HEK293 (cell line): ENCODE measurements at regions not wholly inside any gene's neighbourhood (a gene's known extent, or its start where the extent isn't known, plus 50 kb on each side); places are given as distances from the start of the nearest gene placed in this dataset.

Experiments used
- CTCF ChIA-PET: fragments of 350-600 bp; formaldehyde crosslinking; extraction: SDS; loops from one replicate; lab custom pipeline; 2021; ENCODE audit warnings: antibody characterized with exemption; lab: Yijun Ruan, JAX
- POLR2A ChIA-PET: fragments of 300-600 bp; formaldehyde crosslinking; extraction: SDS; loops from one replicate; lab custom pipeline; 2020; ENCODE audit warnings: antibody characterized with exemption, inconsistent platforms; lab: Yijun Ruan, JAX
- H3K27ac ChIP-seq: fragments of 200-500 bp; sonication (Bioruptor generic); 2 replicates; pipeline ENCODE4 v1.5.1; 2014; ENCODE audit warnings: low read depth, low read length, control low read depth, inconsistent platforms; ENCODE audit errors: extremely low read depth
- H3K36me3 ChIP-seq, 2 experiments: fragments of 200-500 bp in 1 of 2; sonication (Bioruptor generic) in 1 of 2; 1 replicate in 1 of 2; 2 replicates in 1 of 2; pipeline ENCODE4 v1.5.1; 2014 to 2017; ENCODE audit warnings: inconsistent platforms in 2 of 2, low read length in 2 of 2; ENCODE audit not compliant: control insufficient read depth in 2 of 2, insufficient read depth in 1 of 2
- H3K4me1 ChIP-seq: fragments of 200-500 bp; sonication (Bioruptor generic); 2 replicates; pipeline ENCODE4 v1.5.1; 2014; ENCODE audit warnings: mild to moderate bottlenecking, low read length, inconsistent platforms; ENCODE audit not compliant: control insufficient read depth, insufficient read depth
- H3K4me3 ChIP-seq: 2 replicates; pipeline ENCODE4 v1.5.1; 2011; ENCODE audit warnings: low read depth, mild to moderate bottlenecking, control low read depth, low read length, moderate library complexity
- H3K9me3 ChIP-seq: fragments of 200-500 bp; sonication (Bioruptor generic); 2 replicates; pipeline ENCODE4 v1.5.1; 2014; ENCODE audit warnings: low read depth, low read length, inconsistent platforms; ENCODE audit not compliant: control insufficient read depth, insufficient read depth
- GLIS2 ChIP-seq: fragments of 450-650 bp; formaldehyde crosslinking; IDR thresholded peaks from 2 replicates; pipeline ENCODE4 v1.5.1; 2016; ENCODE audit warnings: missing biosample characterization, missing genetic modification characterization
- KLF8 ChIP-seq: fragments of 450-650 bp; formaldehyde crosslinking; IDR thresholded peaks from 2 replicates; pipeline ENCODE4 v1.5.1; 2016; ENCODE audit warnings: missing biosample characterization, missing genetic modification characterization
- MZF1 ChIP-seq: fragments of 450-650 bp; formaldehyde crosslinking; IDR thresholded peaks from 2 replicates; pipeline ENCODE4 v1.5.1; 2017; ENCODE audit warnings: missing biosample characterization, missing genetic modification characterization, borderline replicate concordance
- SALL2 ChIP-seq: fragments of 450-650 bp; formaldehyde crosslinking; IDR thresholded peaks from 2 replicates; pipeline ENCODE4 v1.5.0; 2017; ENCODE audit warnings: missing biosample characterization, mild to moderate bottlenecking, missing genetic modification characterization, borderline replicate concordance
- ZBTB17 ChIP-seq: fragments of 450-650 bp; formaldehyde crosslinking; IDR thresholded peaks from 2 replicates; pipeline ENCODE4 v1.5.1; 2016; ENCODE audit warnings: missing biosample characterization, missing genetic modification characterization
- ZBTB20 ChIP-seq: fragments of 450-650 bp; formaldehyde crosslinking; IDR thresholded peaks from 2 replicates; pipeline ENCODE4 v1.5.1; 2016; ENCODE audit warnings: missing biosample characterization, missing genetic modification characterization
- ZBTB48 ChIP-seq: fragments of 450-650 bp; formaldehyde crosslinking; IDR thresholded peaks from 2 replicates; pipeline ENCODE4 v1.5.1; 2016; ENCODE audit warnings: missing biosample characterization, missing genetic modification characterization
- ZFP69B ChIP-seq: fragments of 450-650 bp; formaldehyde crosslinking; IDR thresholded peaks from 2 replicates; pipeline ENCODE4 v1.5.1; 2016; ENCODE audit warnings: missing biosample characterization, missing genetic modification characterization
- ZNF157 ChIP-seq: fragments of 450-650 bp; formaldehyde crosslinking; IDR thresholded peaks from 2 replicates; pipeline ENCODE4 v1.5.1; 2016; ENCODE audit warnings: missing biosample characterization, missing genetic modification characterization
- ZNF16 ChIP-seq: fragments of 450-650 bp; formaldehyde crosslinking; IDR thresholded peaks from 2 replicates; pipeline ENCODE4 v1.5.1; 2016; ENCODE audit warnings: low read depth, missing biosample characterization, missing genetic modification characterization
- ZNF274 ChIP-seq, 2 experiments: fragments of 200-500 bp in 1 of 2; fragments of 450-650 bp in 1 of 2; sonication (Bioruptor generic) in 1 of 2; formaldehyde crosslinking in 1 of 2; IDR thresholded peaks; 2 replicates each; pipeline versions ENCODE4 v1.5.1 to v1.6.1; 2014 to 2016; ENCODE audit warnings: borderline replicate concordance in 1 of 2, inconsistent platforms in 1 of 2, low read length in 1 of 2, missing biosample characterization in 1 of 2, missing genetic modification characterization in 1 of 2
- ZNF302 ChIP-seq: fragments of 450-650 bp; formaldehyde crosslinking; IDR thresholded peaks from 2 replicates; pipeline ENCODE4 v1.5.1; 2016; ENCODE audit warnings: missing biosample characterization, missing genetic modification characterization, low read depth
- ZNF311 ChIP-seq: fragments of 450-650 bp; formaldehyde crosslinking; IDR thresholded peaks from 2 replicates; pipeline ENCODE4 v1.5.1; 2017; ENCODE audit warnings: missing biosample characterization, missing genetic modification characterization, borderline replicate concordance
- ZNF335 ChIP-seq: fragments of 450-650 bp; formaldehyde crosslinking; conservative IDR thresholded peaks from 2 replicates; pipeline ENCODE4 v1.5.1; 2016; ENCODE audit warnings: missing biosample characterization, missing genetic modification characterization
- ZNF341 ChIP-seq: fragments of 450-650 bp; formaldehyde crosslinking; IDR thresholded peaks from 2 replicates; pipeline ENCODE4; 2016; ENCODE audit warnings: low read depth, missing biosample characterization, missing genetic modification characterization
- ZNF391 ChIP-seq: fragments of 450-650 bp; formaldehyde crosslinking; IDR thresholded peaks from 2 replicates; pipeline ENCODE4 v1.5.1; 2016; ENCODE audit warnings: low read depth, missing biosample characterization, missing genetic modification characterization, borderline replicate concordance
- ZNF416 ChIP-seq: fragments of 450-650 bp; formaldehyde crosslinking; IDR thresholded peaks from 2 replicates; pipeline ENCODE4 v1.5.1; 2016; ENCODE audit warnings: missing biosample characterization, missing genetic modification characterization
- ZNF426 ChIP-seq: fragments of 450-650 bp; formaldehyde crosslinking; IDR thresholded peaks from 2 replicates; pipeline ENCODE4 v1.5.1; 2017; ENCODE audit warnings: missing biosample characterization, missing genetic modification characterization, mild to moderate bottlenecking, inconsistent platforms, moderate library complexity
- ZNF529 ChIP-seq: fragments of 450-650 bp; formaldehyde crosslinking; IDR thresholded peaks from 2 replicates; pipeline ENCODE4 v1.5.1; 2017; ENCODE audit warnings: missing genetic modification characterization, missing biosample characterization; ENCODE audit not compliant: insufficient replicate concordance
- ZNF555 ChIP-seq: fragments of 450-650 bp; formaldehyde crosslinking; conservative IDR thresholded peaks from 2 replicates; pipeline ENCODE4 v1.5.1; 2017; ENCODE audit warnings: missing biosample characterization, mild to moderate bottlenecking, missing genetic modification characterization, inconsistent platforms
- ZNF558 ChIP-seq: fragments of 450-650 bp; formaldehyde crosslinking; IDR thresholded peaks from 2 replicates; pipeline ENCODE4 v1.5.1; 2016; ENCODE audit warnings: missing biosample characterization, missing genetic modification characterization
- ZNF654 ChIP-seq: fragments of 450-650 bp; formaldehyde crosslinking; IDR thresholded peaks from 2 replicates; pipeline ENCODE4 v1.5.1; 2016; ENCODE audit warnings: low read depth, missing biosample characterization, missing genetic modification characterization
- ZNF707 ChIP-seq: fragments of 450-650 bp; formaldehyde crosslinking; IDR thresholded peaks from 2 replicates; pipeline ENCODE4 v1.5.1; 2016; ENCODE audit warnings: missing biosample characterization, missing genetic modification characterization
- ZNF843 ChIP-seq: fragments of 450-650 bp; formaldehyde crosslinking; IDR thresholded peaks from 2 replicates; pipeline ENCODE4 v1.5.1; 2016; ENCODE audit warnings: missing biosample characterization, missing genetic modification characterization
- TF ChIP-seq, protein P1 (sequence below): fragments of 450-650 bp; formaldehyde crosslinking; IDR thresholded peaks from 2 replicates; pipeline ENCODE4 v1.5.1; 2016; ENCODE audit warnings: missing biosample characterization, missing genetic modification characterization, borderline replicate concordance

DNA sequence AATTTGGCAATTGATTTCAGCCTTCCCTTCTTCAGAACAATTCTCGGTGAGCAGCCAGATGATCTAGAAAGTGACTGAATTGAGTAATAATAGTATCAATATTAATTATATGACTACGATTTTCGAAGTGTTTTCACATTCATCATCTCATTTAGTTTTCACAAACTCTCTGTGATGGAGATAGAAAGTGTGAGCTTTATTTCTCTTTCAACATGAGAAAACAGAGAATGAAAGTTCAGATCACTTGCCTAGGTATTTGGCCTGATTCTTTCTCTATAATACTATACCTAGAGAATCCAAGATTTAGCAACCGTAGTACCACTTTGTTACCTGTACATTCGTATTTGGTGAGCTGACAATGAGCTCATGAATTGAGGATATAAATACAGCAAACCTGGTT is 739.2 kb upstream of the NR2F2 start (continued):
- TF ChIP-seq ZNF707 (tag by site-specific recombination) (no peak), ZNF341 (tag by site-specific recombination) (no peak), ZNF555 (no peak), GLIS2 (tag by site-specific recombination) (no peak), KLF8 (tag by site-specific recombination) (no peak), ZNF558 (no peak)
- TF ChIP-seq, protein P1, sequence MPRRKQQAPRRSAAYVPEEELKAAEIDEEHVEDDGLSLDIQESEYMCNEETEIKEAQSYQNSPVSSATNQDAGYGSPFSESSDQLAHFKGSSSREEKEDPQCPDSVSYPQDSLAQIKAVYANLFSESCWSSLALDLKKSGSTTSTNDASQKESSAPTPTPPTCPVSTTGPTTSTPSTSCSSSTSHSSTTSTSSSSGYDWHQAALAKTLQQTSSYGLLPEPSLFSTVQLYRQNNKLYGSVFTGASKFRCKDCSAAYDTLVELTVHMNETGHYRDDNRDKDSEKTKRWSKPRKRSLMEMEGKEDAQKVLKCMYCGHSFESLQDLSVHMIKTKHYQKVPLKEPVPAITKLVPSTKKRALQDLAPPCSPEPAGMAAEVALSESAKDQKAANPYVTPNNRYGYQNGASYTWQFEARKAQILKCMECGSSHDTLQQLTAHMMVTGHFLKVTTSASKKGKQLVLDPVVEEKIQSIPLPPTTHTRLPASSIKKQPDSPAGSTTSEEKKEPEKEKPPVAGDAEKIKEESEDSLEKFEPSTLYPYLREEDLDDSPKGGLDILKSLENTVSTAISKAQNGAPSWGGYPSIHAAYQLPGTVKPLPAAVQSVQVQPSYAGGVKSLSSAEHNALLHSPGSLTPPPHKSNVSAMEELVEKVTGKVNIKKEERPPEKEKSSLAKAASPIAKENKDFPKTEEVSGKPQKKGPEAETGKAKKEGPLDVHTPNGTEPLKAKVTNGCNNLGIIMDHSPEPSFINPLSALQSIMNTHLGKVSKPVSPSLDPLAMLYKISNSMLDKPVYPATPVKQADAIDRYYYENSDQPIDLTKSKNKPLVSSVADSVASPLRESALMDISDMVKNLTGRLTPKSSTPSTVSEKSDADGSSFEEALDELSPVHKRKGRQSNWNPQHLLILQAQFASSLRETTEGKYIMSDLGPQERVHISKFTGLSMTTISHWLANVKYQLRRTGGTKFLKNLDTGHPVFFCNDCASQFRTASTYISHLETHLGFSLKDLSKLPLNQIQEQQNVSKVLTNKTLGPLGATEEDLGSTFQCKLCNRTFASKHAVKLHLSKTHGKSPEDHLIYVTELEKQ, result no peak

DNA sequence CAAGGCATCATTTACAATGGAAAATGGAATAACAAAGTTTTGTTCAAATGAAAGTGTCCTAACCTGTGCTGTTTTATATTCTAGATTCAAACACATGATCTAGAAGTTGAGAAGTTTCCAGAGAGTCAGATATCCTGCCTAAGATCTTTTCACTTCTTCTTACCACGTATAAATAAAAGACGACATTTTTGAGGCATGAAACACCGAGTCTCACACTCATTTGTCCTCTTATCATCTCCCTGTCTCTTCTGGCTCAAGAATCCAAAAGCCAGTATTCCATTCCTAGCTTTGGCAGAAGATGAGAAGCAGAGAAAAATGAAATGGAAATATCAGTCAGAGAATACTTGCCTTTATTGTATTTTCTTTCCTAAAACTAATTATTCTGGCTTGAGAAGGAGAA is 738.6 kb upstream of the NR2F2 start:
- POLR2A ChIA-PET, result no interaction called here
- H3K4me1 ChIP-seq, result no peaks in the 10 kb centered on the region
- no peak overlapping the region for H3K27ac ChIP-seq
- no peak overlapping the region for H3K4me3 ChIP-seq
- CTCF ChIA-PET, result interaction anchor here (0.6 to 1.7 kb wide), 2 partner anchors 11 to 301 kb away, joined by 4 to 6 read pairs; no protein-coding TSS in a partner anchor
- no peak for TF ChIP-seq ZBTB17 (tag by site-specific recombination)
- TF ChIP-seq ZNF529 (tag by site-specific recombination), result no peak
- TF ChIP-seq ZNF16 (tag by site-specific recombination), result no peak
- no peak for TF ChIP-seq ZNF654 (tag by site-specific recombination)
- TF ChIP-seq SALL2 (tag by site-specific recombination), result no peak
- no peaks in the 10 kb centered on the region for H3K9me3 ChIP-seq
- H3K36me3 ChIP-seq, result no peaks in the 10 kb centered on the region

DNA sequence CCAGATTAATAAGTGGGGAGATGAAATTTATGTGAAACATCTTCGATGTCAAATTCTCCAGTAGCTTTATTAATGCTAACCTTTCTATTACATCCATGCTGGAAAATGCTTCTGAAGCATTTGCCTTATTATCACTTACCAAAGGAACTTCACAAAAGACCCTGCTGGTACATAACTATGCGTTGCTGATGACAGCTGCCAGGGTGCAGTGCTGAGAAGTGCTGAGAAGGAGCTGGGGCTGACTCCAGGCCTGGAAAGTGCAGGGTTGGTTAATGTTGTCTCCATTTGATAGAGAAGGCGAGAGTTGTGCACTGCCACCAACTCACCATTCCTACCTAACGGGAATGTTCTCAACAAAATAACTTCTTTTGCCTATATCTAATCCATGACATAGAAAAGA is 736.0 kb upstream of the NR2F2 start:
- TF ChIP-seq ZBTB48 (tag by site-specific recombination), result no peak
- TF ChIP-seq ZNF311 (tag by site-specific recombination), result no peak
- TF ChIP-seq ZNF302, result no peak
- TF ChIP-seq ZNF416 (tag by site-specific recombination), result no peak
- no peak for TF ChIP-seq ZNF426 (tag by site-specific recombination)
- no peaks in the 10 kb centered on the region for H3K9me3 ChIP-seq
- no peak overlapping the region for H3K27ac ChIP-seq
- CTCF ChIA-PET, result interaction anchor here (0.7 kb wide), 1 partner anchor 96 kb away, joined by 3 read pairs; no protein-coding TSS in a partner anchor
- no peaks in the 10 kb centered on the region for H3K36me3 ChIP-seq
- H3K4me1 ChIP-seq, result no peaks in the 10 kb centered on the region
- H3K4me3 ChIP-seq, result no peak overlapping the region
- POLR2A ChIA-PET, result no interaction called here

DNA sequence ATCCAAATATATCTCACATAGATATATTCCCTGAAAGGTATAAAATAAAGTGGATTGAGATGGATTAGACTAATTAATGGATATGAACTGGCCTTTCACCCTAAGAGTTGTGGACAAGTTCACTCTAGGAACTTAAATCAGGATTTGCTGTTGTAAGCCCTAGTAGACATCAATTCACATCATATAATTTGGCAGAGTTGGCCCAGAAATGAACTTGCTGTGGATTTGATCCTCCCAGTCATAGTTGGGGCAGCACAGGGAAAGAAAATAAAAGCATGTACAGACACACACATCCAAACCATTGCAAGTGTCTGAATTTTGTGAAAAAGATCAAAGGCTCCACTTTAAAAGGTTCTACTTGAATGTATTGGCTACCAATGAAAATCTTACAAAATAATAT is 734.7 kb upstream of the NR2F2 start:
- TF ChIP-seq ZNF157 (tag by site-specific recombination), result no peak
- TF ChIP-seq ZNF274 (IDR thresholded peaks at IDR 0.05; ENCODE audit: low read length), result no peak
- TF ChIP-seq ZNF274 (tag by site-specific recombination; IDR thresholded peaks at IDR 0.05; ENCODE audit: borderline replicate concordance), result no peak
- TF ChIP-seq MZF1 (tag by site-specific recombination), result no peak
- TF ChIP-seq ZBTB20 (tag by site-specific recombination), result no peak
- TF ChIP-seq ZNF391, result no peak
- TF ChIP-seq ZNF335, result no peak
- no peak for TF ChIP-seq ZNF843 (tag by site-specific recombination)
- no peak for TF ChIP-seq ZFP69B (tag by site-specific recombination)
- H3K4me3 ChIP-seq, result no peak overlapping the region
- H3K36me3 ChIP-seq, result no peaks in the 10 kb centered on the region
- H3K27ac ChIP-seq, result no peak overlapping the region
- no peaks in the 10 kb centered on the region for H3K9me3 ChIP-seq
- POLR2A ChIA-PET, result no interaction called here
- H3K4me1 ChIP-seq, result no peaks in the 10 kb centered on the region
- CTCF ChIA-PET, result no interaction called here
